Neutrophil (primary cell): ENCODE measurements at regions not wholly inside any gene's neighbourhood (a gene's known extent, or its start where the extent isn't known, plus 50 kb on each side); places are given as distances from the start of the nearest gene placed in this dataset.
"Not testable (repeated sequence)": the region's sequence is repeated elsewhere in the genome, so short reads cannot be mapped to it uniquely, and the experiment has no call there.

ENCODE experiments used
- H3K27ac ChIP-seq: fragments of 200-600 bp; sonication (generic); 2 replicates; pipeline ENCODE4 v1.5.1; 2016; ENCODE audit warnings: mild to moderate bottlenecking, moderate library complexity
- H3K27me3 ChIP-seq: fragments of 200-600 bp; sonication (generic); 2 replicates; pipeline ENCODE4 v1.6.0; 2016; ENCODE audit warnings: mild to moderate bottlenecking
- H3K36me3 ChIP-seq: fragments of 200-600 bp; sonication (generic); 2 replicates; pipeline ENCODE4 v1.5.1; 2017
- H3K4me1 ChIP-seq, 2 experiments: fragments of 200-600 bp in 1 of 2; sonication (generic) in 1 of 2; 1 replicate in 1 of 2; 2 replicates in 1 of 2; pipeline versions ENCODE4 v1.5.1 to v1.6.1; 2013 to 2016; ENCODE audit warnings: low read depth in 1 of 2, low read length in 1 of 2, mild to moderate bottlenecking in 1 of 2, moderate library complexity in 1 of 2; ENCODE audit not compliant: control insufficient read depth in 1 of 2, insufficient read depth in 1 of 2
- H3K4me3 ChIP-seq, 2 experiments: fragments of 200-600 bp in 1 of 2; sonication (generic) in 1 of 2; 1 replicate in 1 of 2; 2 replicates in 1 of 2; pipeline ENCODE4 v1.5.1; 2013 to 2016; ENCODE audit warnings: low read depth in 1 of 2, low read length in 1 of 2, mild to moderate bottlenecking in 1 of 2, moderate library complexity in 1 of 2
- H3K9me3 ChIP-seq: fragments of 200-600 bp; sonication (generic); 2 replicates; pipeline ENCODE4 v1.5.1; 2016
- CTCF ChIP-seq: fragments of 200-600 bp; sonication (generic); IDR thresholded peaks from 2 replicates; pipeline ENCODE4 v1.5.1; 2016; ENCODE audit warnings: antibody characterized with exemption

- TF ChIP-seq CTCF = no peak
- H3K4me1 ChIP-seq = no peaks in the 10 kb centered on the region
- no peaks in the 10 kb centered on the region for H3K36me3 ChIP-seq
- no peak overlapping the region for H3K4me3 ChIP-seq
- H3K27ac ChIP-seq = no peak overlapping the region
- no peaks in the 10 kb centered on the region for H3K27me3 ChIP-seq
- no peaks in the 10 kb centered on the region for H3K9me3 ChIP-seq
Measured at GRCh38 chr13:88840085-88840484, 1168.9 kb downstream of the SLITRK5 start.

- H3K9me3 ChIP-seq, H3K27me3 ChIP-seq, H3K36me3 ChIP-seq, H3K4me3 ChIP-seq, H3K27ac ChIP-seq, H3K4me1 ChIP-seq: not testable (repeated sequence)
Measured at GRCh38 chr13:88852293-88852692, 1181.1 kb downstream of the SLITRK5 start.

GRCh38 chr13:88857256-88857655 is 1186.1 kb downstream of the SLITRK5 start:
- Histone ChIP-seq H3K9me3 (no peaks in the 10 kb centered on the region), H3K27me3 (no peaks in the 10 kb centered on the region), H3K27ac (no peak overlapping the region), H3K4me3 (no peak overlapping the region), H3K4me1 (no peaks in the 10 kb centered on the region), H3K36me3 (no peaks in the 10 kb centered on the region)
- TF ChIP-seq CTCF = no peak

GRCh38 chr13:88862095-88862620 is 1191.0 kb downstream of the SLITRK5 start:
- no peak overlapping the region for H3K27ac ChIP-seq
- no peak for TF ChIP-seq CTCF
- no peak overlapping the region for H3K4me3 ChIP-seq

GRCh38 chr13:88863116-88863515 is 1191.9 kb downstream of the SLITRK5 start:
- Histone ChIP-seq H3K36me3 (no peaks in the 10 kb centered on the region), H3K4me1 (no peaks in the 10 kb centered on the region), H3K4me3 (no peak overlapping the region), H3K27ac (no peak overlapping the region), H3K9me3 (no peaks in the 10 kb centered on the region), H3K27me3 (no peaks in the 10 kb centered on the region)
- TF ChIP-seq CTCF = no peak

More at GRCh38 chr13:88862095-88862620, 1191.0 kb downstream of the SLITRK5 start:
- Histone ChIP-seq H3K9me3 (no peaks in the 10 kb centered on the region), H3K4me1 (no peaks in the 10 kb centered on the region), H3K36me3 (no peaks in the 10 kb centered on the region), H3K27me3 (no peaks in the 10 kb centered on the region)

- no peaks in the 10 kb centered on the region for H3K9me3 ChIP-seq
- no peaks in the 10 kb centered on the region for H3K27me3 ChIP-seq
- H3K27ac ChIP-seq = no peak overlapping the region
- H3K4me1 ChIP-seq = no peaks in the 10 kb centered on the region
- TF ChIP-seq CTCF = no peak
- no peaks in the 10 kb centered on the region for H3K36me3 ChIP-seq
- H3K4me3 ChIP-seq = no peak overlapping the region
Measured at GRCh38 chr13:88866195-88866594, 1195.0 kb downstream of the SLITRK5 start.
